Hepatocyte (in vitro differentiated cells): ENCODE measurements at regions not wholly inside any gene's neighbourhood (a gene's known extent, or its start where the extent isn't known, plus 50 kb on each side); places are given as distances from the start of the nearest gene placed in this dataset.

Experiments
- DNase-seq: peaks from one replicate; pipeline ENCODE4 v3.0.0-alpha.2; 2016; ENCODE audit warnings: low spot score
- H2AFZ ChIP-seq: fragments of 200-600 bp; sonication (generic); 2 replicates; pipeline ENCODE4 v1.6.0; 2016; ENCODE audit warnings: antibody characterized with exemption, mild to moderate bottlenecking
- H3K27ac ChIP-seq: fragments of 200-600 bp; sonication (generic); 2 replicates; pipeline ENCODE4 v1.5.1; 2016; ENCODE audit warnings: mild to moderate bottlenecking
- H3K27me3 ChIP-seq: fragments of 200-600 bp; sonication (generic); 2 replicates; pipeline ENCODE4 v1.6.1; 2016
- H3K36me3 ChIP-seq: fragments of 200-600 bp; sonication (generic); replicated peaks from 2 replicates; pipeline ENCODE4 v1.5.1; 2016; ENCODE audit warnings: low read depth; ENCODE audit not compliant: insufficient read depth
- H3K4me1 ChIP-seq: fragments of 200-600 bp; sonication (generic); 2 replicates; pipeline ENCODE4 v1.5.1; 2016; ENCODE audit warnings: mild to moderate bottlenecking, moderate library complexity; ENCODE audit not compliant: insufficient read depth
- H3K4me2 ChIP-seq: fragments of 200-600 bp; sonication (generic); 2 replicates; pipeline ENCODE4 v1.6.0; 2016
- H3K4me3 ChIP-seq: fragments of 200-600 bp; sonication (generic); 2 replicates; pipeline ENCODE4 v1.5.1; 2016; ENCODE audit warnings: mild to moderate bottlenecking
- H3K79me2 ChIP-seq: fragments of 200-600 bp; sonication (generic); 2 replicates; pipeline ENCODE4 v1.6.0; 2017; ENCODE audit warnings: mild to moderate bottlenecking
- H3K9me2 ChIP-seq: fragments of 200-600 bp; sonication (generic); replicated peaks from 2 replicates; pipeline ENCODE4 v1.6.0; 2017; ENCODE audit warnings: mild to moderate bottlenecking; ENCODE audit not compliant: insufficient read depth
- H3K9me3 ChIP-seq: fragments of 200-600 bp; sonication (generic); 2 replicates; pipeline ENCODE4 v1.5.1; 2016; ENCODE audit warnings: low read depth, mild to moderate bottlenecking
- H4K20me1 ChIP-seq: fragments of 200-600 bp; sonication (generic); 2 replicates; pipeline ENCODE4 v1.6.0; 2016; ENCODE audit warnings: mild to moderate bottlenecking; ENCODE audit not compliant: insufficient read depth, poor library complexity, severe bottlenecking
- EZH2 ChIP-seq: fragments of 200-600 bp; sonication (generic); IDR thresholded peaks from 2 replicates; pipeline ENCODE4 v1.6.1; 2016; ENCODE audit warnings: antibody characterized with exemption, mild to moderate bottlenecking, borderline replicate concordance
- EZH2phosphoT487 ChIP-seq: fragments of 200-600 bp; sonication (generic); IDR thresholded peaks from one replicate; pipeline ENCODE4 v1.6.1; 2018; ENCODE audit warnings: antibody characterized with exemption, mild to moderate bottlenecking, low read depth, moderate library complexity; ENCODE audit not compliant: unreplicated experiment, severe bottlenecking
- WGBS: methylation state at CpG from one replicate; pipeline ENCODE4 v1.1.6; 2016; ENCODE audit warnings: low lambda C conversion rate; ENCODE audit errors: missing lambda C conversion rate; 5-methylcytosine and 5-hydroxymethylcytosine counted together
- TF ChIP-seq, protein P1 (sequence below): fragments of 200-600 bp; sonication (generic); IDR thresholded peaks from 2 replicates; pipeline ENCODE4 v1.5.1; 2016; ENCODE audit warnings: antibody characterized with exemption, mild to moderate bottlenecking; ENCODE audit not compliant: poor library complexity

DNA sequence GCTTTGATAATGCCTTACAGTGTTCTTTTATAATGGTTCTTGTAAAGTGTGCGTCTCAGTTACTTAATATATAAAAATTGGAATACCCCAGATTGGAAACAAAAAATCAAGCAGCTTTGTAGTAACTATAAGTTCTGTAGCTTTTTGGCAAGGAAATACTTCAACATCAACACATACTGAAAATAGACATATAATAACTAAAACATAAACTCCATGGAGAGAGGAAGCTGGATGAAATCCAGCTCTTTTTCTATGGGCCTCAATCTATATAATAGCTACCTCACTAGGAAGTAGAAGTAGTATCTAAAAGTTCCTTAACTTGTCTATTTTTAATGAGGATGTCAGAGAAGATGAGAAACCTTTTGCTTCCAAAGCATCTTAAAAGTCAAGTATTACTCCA, 313.3 kb upstream of the NFIA start:
- no peak overlapping the region for H3K27ac ChIP-seq
- no peaks in the 10 kb centered on the region for H3K27me3 ChIP-seq
- H2AFZ ChIP-seq, result no peak overlapping the region
- no peak overlapping the region for H3K4me3 ChIP-seq
- no peaks in the 10 kb centered on the region for H3K9me2 ChIP-seq
- H4K20me1 ChIP-seq, result no peaks in the 10 kb centered on the region
- no peak overlapping the region for H3K4me2 ChIP-seq
- no peaks in the 10 kb centered on the region for H3K79me2 ChIP-seq
- no peaks in the 10 kb centered on the region for H3K9me3 ChIP-seq
- H3K4me1 ChIP-seq, result no peaks in the 10 kb centered on the region
- DNase-seq, result no peak
- no peaks in the 10 kb centered on the region for H3K36me3 ChIP-seq
- WGBS, result 77% methylated on average over 1 of the region's 1 CpG
- TF ChIP-seq, protein P1, sequence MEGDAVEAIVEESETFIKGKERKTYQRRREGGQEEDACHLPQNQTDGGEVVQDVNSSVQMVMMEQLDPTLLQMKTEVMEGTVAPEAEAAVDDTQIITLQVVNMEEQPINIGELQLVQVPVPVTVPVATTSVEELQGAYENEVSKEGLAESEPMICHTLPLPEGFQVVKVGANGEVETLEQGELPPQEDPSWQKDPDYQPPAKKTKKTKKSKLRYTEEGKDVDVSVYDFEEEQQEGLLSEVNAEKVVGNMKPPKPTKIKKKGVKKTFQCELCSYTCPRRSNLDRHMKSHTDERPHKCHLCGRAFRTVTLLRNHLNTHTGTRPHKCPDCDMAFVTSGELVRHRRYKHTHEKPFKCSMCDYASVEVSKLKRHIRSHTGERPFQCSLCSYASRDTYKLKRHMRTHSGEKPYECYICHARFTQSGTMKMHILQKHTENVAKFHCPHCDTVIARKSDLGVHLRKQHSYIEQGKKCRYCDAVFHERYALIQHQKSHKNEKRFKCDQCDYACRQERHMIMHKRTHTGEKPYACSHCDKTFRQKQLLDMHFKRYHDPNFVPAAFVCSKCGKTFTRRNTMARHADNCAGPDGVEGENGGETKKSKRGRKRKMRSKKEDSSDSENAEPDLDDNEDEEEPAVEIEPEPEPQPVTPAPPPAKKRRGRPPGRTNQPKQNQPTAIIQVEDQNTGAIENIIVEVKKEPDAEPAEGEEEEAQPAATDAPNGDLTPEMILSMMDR, result no peak
- TF ChIP-seq EZH2, result no peak
- TF ChIP-seq EZH2phosphoT487, result no peak

DNA sequence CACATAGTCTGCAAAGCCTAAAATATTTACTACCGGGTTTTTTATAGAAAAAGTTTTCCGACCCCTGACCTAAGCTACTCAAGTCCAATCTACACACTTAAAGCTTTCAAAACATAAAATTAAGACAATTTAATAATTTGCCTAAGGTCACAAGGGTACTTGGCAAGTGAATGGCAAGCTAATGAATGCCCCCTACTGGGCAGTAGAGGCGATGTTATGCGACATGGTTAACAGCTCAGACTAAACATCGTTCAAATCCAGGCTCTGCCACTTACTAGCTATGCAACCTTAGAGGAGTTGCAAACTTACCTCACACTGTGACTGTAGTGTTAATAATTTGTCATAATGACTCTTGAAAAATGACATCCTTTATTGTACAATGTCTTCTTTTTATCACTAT, 317.2 kb upstream of the NFIA start:
- Histone ChIP-seq H3K27me3 (no peaks in the 10 kb centered on the region), H3K9me2 (no peaks in the 10 kb centered on the region), H3K79me2 (no peaks in the 10 kb centered on the region), H3K4me1 (no peaks in the 10 kb centered on the region), H3K4me2 (no peak overlapping the region), H3K27ac (no peak overlapping the region), H3K4me3 (no peak overlapping the region), H2AFZ (no peak overlapping the region), H3K9me3 (no peaks in the 10 kb centered on the region), H4K20me1 (no peaks in the 10 kb centered on the region), H3K36me3 (no peaks in the 10 kb centered on the region)
- DNase-seq, result peak; percentile 45
- TF ChIP-seq, protein P1, result peak; percentile 55
- TF ChIP-seq EZH2 (no peak), EZH2phosphoT487 (no peak)
- WGBS, result 38% methylated on average over 5 of the region's 5 CpGs

DNA sequence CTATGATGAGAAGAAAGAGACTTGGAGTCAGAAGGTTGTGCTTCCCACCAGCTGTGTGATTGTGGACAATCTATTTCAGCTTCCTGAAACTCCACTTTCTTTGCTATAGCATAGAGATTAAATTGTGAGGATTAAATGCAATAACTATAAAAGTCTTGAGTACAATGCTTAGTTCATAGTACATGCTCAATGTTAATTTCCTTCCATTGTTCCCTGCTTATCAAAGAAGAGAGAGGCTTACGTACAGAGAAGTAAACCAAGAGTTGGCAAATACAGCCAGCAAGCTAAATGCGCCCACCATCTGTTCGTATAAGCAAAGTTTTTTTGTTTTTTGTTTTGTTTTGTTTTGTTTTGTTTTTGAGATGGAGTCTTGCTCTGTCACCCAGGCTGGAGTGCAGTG, 317.9 kb upstream of the NFIA start:
- H3K9me3 ChIP-seq, result no peaks in the 10 kb centered on the region
- no peaks in the 10 kb centered on the region for H3K4me1 ChIP-seq
- WGBS, result 80% methylated on average over 3 of the region's 3 CpGs
- DNase-seq, result no peak
- H3K27me3 ChIP-seq, result no peaks in the 10 kb centered on the region
- no peaks in the 10 kb centered on the region for H3K79me2 ChIP-seq
- no peak overlapping the region for H3K4me2 ChIP-seq
- TF ChIP-seq EZH2phosphoT487 (no peak), EZH2 (no peak)
- TF ChIP-seq, protein P1, result no peak
- no peaks in the 10 kb centered on the region for H3K9me2 ChIP-seq
- no peaks in the 10 kb centered on the region for H4K20me1 ChIP-seq
- H3K27ac ChIP-seq, result no peak overlapping the region
- H3K36me3 ChIP-seq, result no peaks in the 10 kb centered on the region
- H2AFZ ChIP-seq, result no peak overlapping the region
- H3K4me3 ChIP-seq, result no peak overlapping the region

DNA sequence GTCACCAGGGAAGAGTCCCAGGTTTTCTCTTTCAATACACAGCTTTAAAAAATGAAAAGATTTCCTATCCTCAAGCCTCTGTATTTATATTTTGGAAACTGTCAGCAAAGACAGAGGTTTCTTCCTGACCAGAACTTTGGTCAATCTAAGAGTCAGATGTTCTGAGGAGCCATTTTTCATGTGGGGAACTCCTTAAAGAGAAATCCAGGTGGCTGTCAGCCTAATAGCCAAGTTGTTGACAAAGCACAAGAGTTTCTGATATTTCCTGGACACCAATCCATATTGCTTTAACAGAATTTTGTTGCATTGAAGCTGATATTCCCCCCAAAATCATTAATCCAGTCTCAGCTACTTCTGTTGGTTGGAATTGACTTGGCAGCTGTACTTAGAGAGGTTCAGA, 318.6 kb upstream of the NFIA start:
- Histone ChIP-seq H3K9me3 (no peaks in the 10 kb centered on the region), H2AFZ (no peak overlapping the region), H4K20me1 (no peaks in the 10 kb centered on the region), H3K4me1 (no peaks in the 10 kb centered on the region), H3K36me3 (no peaks in the 10 kb centered on the region), H3K79me2 (no peaks in the 10 kb centered on the region), H3K4me3 (no peak overlapping the region), H3K27me3 (no peaks in the 10 kb centered on the region), H3K4me2 (no peak overlapping the region), H3K27ac (no peak overlapping the region), H3K9me2 (no peaks in the 10 kb centered on the region)
- DNase-seq, result no peak
- TF ChIP-seq EZH2 (no peak), EZH2phosphoT487 (no peak)
- TF ChIP-seq, protein P1, result no peak
